MCF 10A (cell line): ENCODE measurements at regions not wholly inside any gene's neighbourhood (a gene's known extent, or its start where the extent isn't known, plus 50 kb on each side); places are given as distances from the start of the nearest gene placed in this dataset.

Source experiments
- BruUV-seq: library from RNA; stranded (reverse); fragments of 400-500 nt; replicated peaks from 2 replicates; lab custom pipeline; 2021; lab: Mats Ljungman, UMichigan
- CTCF ChIA-PET: fragments of 300-600 bp; sonication (Branson Sonifier 250); formaldehyde crosslinking; extraction: SDS; loops from one replicate; lab custom pipeline; 2021; ENCODE audit warnings: antibody characterized with exemption, inconsistent platforms; lab: Yijun Ruan, JAX
- POLR2A ChIA-PET: fragments of 300-600, 350-650 bp; sonication (Branson Sonifier 250); formaldehyde crosslinking; extraction: SDS; loops from one replicate; lab custom pipeline; 2020; ENCODE audit warnings: antibody characterized with exemption, inconsistent platforms; lab: Yijun Ruan, JAX
- DNase-seq: peaks from one replicate; pipeline ENCODE4 v3.0.0-alpha.2; 2018; ENCODE audit not compliant: unreplicated experiment
- H3K27ac Mint-ChIP-seq: one replicate; pipeline ENCODE4 v1.8.0; 2022; ENCODE audit warnings: mild to moderate bottlenecking, low read depth, mixed read lengths; ENCODE audit not compliant: unreplicated experiment
- H3K27me3 Mint-ChIP-seq: one replicate; pipeline ENCODE4 v1.8.0; 2022; ENCODE audit warnings: mixed read lengths; ENCODE audit not compliant: insufficient read depth, unreplicated experiment
- H3K36me3 Mint-ChIP-seq: one replicate; pipeline ENCODE4 v1.8.0; 2022; ENCODE audit warnings: mild to moderate bottlenecking, moderate library complexity, mixed read lengths; ENCODE audit not compliant: insufficient read depth, unreplicated experiment
- H3K4me1 Mint-ChIP-seq: one replicate; pipeline ENCODE4 v1.8.0; 2022; ENCODE audit warnings: mixed read lengths; ENCODE audit not compliant: insufficient read depth, unreplicated experiment
- H3K4me3 Mint-ChIP-seq: one replicate; pipeline ENCODE4 v1.8.0; 2022; ENCODE audit warnings: mild to moderate bottlenecking, moderate library complexity, mixed read lengths; ENCODE audit not compliant: unreplicated experiment
- H3K9me3 Mint-ChIP-seq: one replicate; pipeline ENCODE4 v1.8.0; 2022; ENCODE audit warnings: mixed read lengths; ENCODE audit not compliant: unreplicated experiment
- CTCF ChIP-seq: fragments of 200-600 bp; IDR thresholded peaks from one replicate; pipeline ENCODE4 v1.8.0; 2022; ENCODE audit warnings: antibody characterized with exemption, mild to moderate bottlenecking; ENCODE audit not compliant: unreplicated experiment
- intact Hi-C: fragments of 100-400 bp; cut with micrococcal nuclease; formaldehyde crosslinking; loops from 2 replicates; pipeline ENCODE4 v1.14.1; 2022

GRCh38 chr10:28120795-28121194 lies 121.9 kb upstream of the ODAD2 start:
- no peaks in the 10 kb centered on the region for H3K27me3 Mint-ChIP-seq
- H3K4me1 Mint-ChIP-seq: peaks cover 23% of the 10 kb centered on the region
- no peaks in the 10 kb centered on the region for H3K36me3 Mint-ChIP-seq
- CTCF ChIA-PET: interaction anchor here (0.5 kb wide), 1 partner anchor 40 kb away, joined by 4 read pairs; no protein-coding TSS in a partner anchor
- no peak overlapping the region for H3K4me3 Mint-ChIP-seq
- no TSS peak for BruUV-seq
- no peaks in the 10 kb centered on the region for H3K9me3 Mint-ChIP-seq
- DNase-seq: no peak
- intact Hi-C loops: no loop called here
- TF ChIP-seq CTCF: no peak
- POLR2A ChIA-PET: interaction anchor here (0.6 kb wide), 1 partner anchor 36 kb away, joined by 3 read pairs; no protein-coding TSS in a partner anchor
- peak overlapping the region; percentile 10 for H3K27ac Mint-ChIP-seq

- BruUV-seq: no TSS peak
- no peaks in the 10 kb centered on the region for H3K9me3 Mint-ChIP-seq
- peaks cover 18% of the 10 kb centered on the region for H3K4me1 Mint-ChIP-seq
- peak overlapping the region; percentile 10 for H3K27ac Mint-ChIP-seq
- no peak for TF ChIP-seq CTCF
- H3K4me3 Mint-ChIP-seq: no peak overlapping the region
- ChIA-PET POLR2A (interaction anchor here (0.6 kb wide), 1 partner anchor 37 kb away, joined by 3 read pairs; no protein-coding TSS in a partner anchor), CTCF (interaction anchor here (0.5 kb wide), 2 partner anchors 40 to 713 kb away, joined by 3 to 4 read pairs; no protein-coding TSS in a partner anchor)
- peak; percentile 85 for DNase-seq
- intact Hi-C loops: no loop called here
- H3K27me3 Mint-ChIP-seq: no peaks in the 10 kb centered on the region
- H3K36me3 Mint-ChIP-seq: no peaks in the 10 kb centered on the region
Measured at GRCh38 chr10:28120043-28120749, 121.3 kb upstream of the ODAD2 start.

- BruUV-seq: no TSS peak
- Mint-ChIP-seq H3K36me3 (no peaks in the 10 kb centered on the region), H3K27ac (peak overlapping the region; percentile 2), H3K4me3 (no peak overlapping the region), H3K27me3 (no peaks in the 10 kb centered on the region), H3K9me3 (no peaks in the 10 kb centered on the region), H3K4me1 (peaks cover 13% of the 10 kb centered on the region)
- TF ChIP-seq CTCF: no peak
- POLR2A ChIA-PET: interaction anchor here (1.0 kb wide), 1 partner anchor 21 kb away, joined by 3 read pairs; no protein-coding TSS in a partner anchor
- no peak for DNase-seq
- intact Hi-C loops: loop anchor here (5.0 kb wide), 1 partner anchor 67 kb away; no protein-coding TSS in a partner anchor
- CTCF ChIA-PET: no interaction called here
Measured at GRCh38 chr10:28118985-28119628, 120.2 kb upstream of the ODAD2 start.

GRCh38 chr10:28113202-28113601 lies 114.3 kb upstream of the ODAD2 start:
- no peak for DNase-seq
- Mint-ChIP-seq H3K36me3 (no peaks in the 10 kb centered on the region), H3K27me3 (no peaks in the 10 kb centered on the region), H3K4me1 (peaks cover 6% of the 10 kb centered on the region), H3K27ac (peak overlapping the region; percentile 46), H3K9me3 (no peaks in the 10 kb centered on the region), H3K4me3 (no peak overlapping the region)
- ChIA-PET POLR2A (no interaction called here), CTCF (no interaction called here)
- TF ChIP-seq CTCF: no peak
- intact Hi-C loops: no loop called here
- BruUV-seq: no TSS peak
